PC-9 (cell line): ENCODE measurements at regions not wholly inside any gene's neighbourhood (a gene's known extent, or its start where the extent isn't known, plus 50 kb on each side); places are given as distances from the start of the nearest gene placed in this dataset.

ENCODE experiments used
- EZH2 ChIP-seq: fragments of 200-600 bp; sonication (generic); IDR thresholded peaks from 2 replicates; pipeline ENCODE4 v1.8.0; 2017; ENCODE audit warnings: antibody characterized with exemption, low read depth
- TF ChIP-seq, protein P1 (sequence below): fragments of 200-600 bp; sonication (generic); conservative IDR thresholded peaks from 2 replicates; pipeline ENCODE4 v1.6.1; 2017; ENCODE audit warnings: mixed run types, antibody characterized with exemption, mild to moderate bottlenecking, moderate library complexity

DNA sequence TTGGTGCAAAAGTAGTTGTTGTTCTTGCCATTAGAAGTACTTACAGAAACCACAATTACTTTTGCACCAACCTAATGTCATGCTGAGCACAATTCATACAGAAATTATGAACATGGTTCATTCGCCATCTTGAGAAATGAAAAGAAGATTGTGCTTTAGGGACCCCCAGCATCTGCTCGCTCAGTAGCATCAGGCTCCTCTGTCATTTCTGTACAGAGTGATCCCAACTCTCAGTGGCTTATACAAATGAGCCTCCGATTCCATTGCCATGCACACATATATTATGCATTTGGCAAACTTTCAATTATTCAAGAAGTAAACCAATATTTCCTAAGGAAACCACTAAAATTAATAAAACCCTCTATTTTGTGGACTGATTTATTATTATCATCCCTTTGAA is 266.2 kb downstream of the MED10 start:
- TF ChIP-seq, protein P1, sequence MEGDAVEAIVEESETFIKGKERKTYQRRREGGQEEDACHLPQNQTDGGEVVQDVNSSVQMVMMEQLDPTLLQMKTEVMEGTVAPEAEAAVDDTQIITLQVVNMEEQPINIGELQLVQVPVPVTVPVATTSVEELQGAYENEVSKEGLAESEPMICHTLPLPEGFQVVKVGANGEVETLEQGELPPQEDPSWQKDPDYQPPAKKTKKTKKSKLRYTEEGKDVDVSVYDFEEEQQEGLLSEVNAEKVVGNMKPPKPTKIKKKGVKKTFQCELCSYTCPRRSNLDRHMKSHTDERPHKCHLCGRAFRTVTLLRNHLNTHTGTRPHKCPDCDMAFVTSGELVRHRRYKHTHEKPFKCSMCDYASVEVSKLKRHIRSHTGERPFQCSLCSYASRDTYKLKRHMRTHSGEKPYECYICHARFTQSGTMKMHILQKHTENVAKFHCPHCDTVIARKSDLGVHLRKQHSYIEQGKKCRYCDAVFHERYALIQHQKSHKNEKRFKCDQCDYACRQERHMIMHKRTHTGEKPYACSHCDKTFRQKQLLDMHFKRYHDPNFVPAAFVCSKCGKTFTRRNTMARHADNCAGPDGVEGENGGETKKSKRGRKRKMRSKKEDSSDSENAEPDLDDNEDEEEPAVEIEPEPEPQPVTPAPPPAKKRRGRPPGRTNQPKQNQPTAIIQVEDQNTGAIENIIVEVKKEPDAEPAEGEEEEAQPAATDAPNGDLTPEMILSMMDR = no peak
- TF ChIP-seq EZH2 = no peak
